ENCODE measurements at regions not wholly inside any gene's neighbourhood (a gene's known extent, or its start where the extent isn't known, plus 50 kb on each side); places are given as distances from the start of the nearest gene placed in this dataset.

DNA sequence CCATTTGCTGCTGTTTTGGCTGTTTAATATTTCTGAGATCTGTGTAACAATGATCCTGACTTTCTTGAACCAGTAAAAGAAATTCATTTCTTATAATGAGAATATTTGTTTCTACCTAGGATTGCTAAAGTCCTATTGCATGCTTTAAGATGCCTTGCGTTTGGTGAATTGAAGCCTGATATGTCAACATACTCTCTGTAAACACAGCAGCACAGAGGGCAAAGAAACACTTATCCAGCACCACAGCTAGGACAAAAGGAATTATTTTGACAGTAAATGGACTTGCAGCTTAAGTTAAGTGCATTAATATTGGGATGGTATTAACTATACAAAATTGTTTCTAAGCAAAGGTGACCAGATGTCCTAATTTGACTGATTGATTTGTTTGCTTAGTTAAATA lies 2031.2 kb upstream of the CDH6 start:
- Histone ChIP-seq H3K27ac (ENCODE audit: insufficient read depth, low read depth, low read length) (no peak overlapping the region), H3K27me3 (ENCODE audit: control insufficient read depth in 2 of 2, insufficient read depth in 2 of 2, low read length in 2 of 2) (no peaks in the 10 kb centered on the region), H4K20me1 (replicated peaks; ENCODE audit: control insufficient read depth, extremely low read depth, insufficient read depth, low read length) (no peaks in the 10 kb centered on the region), H2AFZ (ENCODE audit: low read depth, low read length) (no peak overlapping the region), H3K36me3 (ENCODE audit: control insufficient read depth in 2 of 2, extremely low read depth in 1 of 2, insufficient read depth in 2 of 2, low read length in 2 of 2) (no peaks in the 10 kb centered on the region), H3K4me2 (ENCODE audit: insufficient read depth, low read length) (no peak overlapping the region), H3K4me1 (ENCODE audit: control insufficient read depth, extremely low read depth, insufficient read depth, low read length) (no peaks in the 10 kb centered on the region), H3K79me2 (ENCODE audit: control insufficient read depth, insufficient read depth, low read length) (no peaks in the 10 kb centered on the region), H3K9me1 (replicated peaks; ENCODE audit: control insufficient read depth, extremely low read depth, insufficient read depth, low read length) (no peaks in the 10 kb centered on the region), H3K4me3 (replicated peaks in 1 of 3; ENCODE audit: insufficient read depth in 1 of 3, low read depth in 1 of 3, low read length in 3 of 3) (no peak overlapping the region), H3K9me3 (replicated peaks; ENCODE audit: control insufficient read depth, insufficient read depth, low read length) (peaks cover 4% of the 10 kb centered on the region), H3K9ac (replicated peaks; ENCODE audit: extremely low read depth, insufficient read depth, low read length) (no peak overlapping the region)
- FAIRE-seq (no peak), DNase-seq (ENCODE audit: low read depth, low spot score) (no peak)
- intact Hi-C loops (cut with micrococcal nuclease) (no loop called here), dilution Hi-C loops (cut with MboI; ENCODE audit: extremely low pct_ligation_motif_present, low sequenced_read_pairs) (no loop called here)
- BruUV-seq (replicated peaks): no TSS peak
- ChIA-PET CTCF (no interaction called here), POLR2A (no interaction called here)
- TF ChIP-seq, protein P1, sequence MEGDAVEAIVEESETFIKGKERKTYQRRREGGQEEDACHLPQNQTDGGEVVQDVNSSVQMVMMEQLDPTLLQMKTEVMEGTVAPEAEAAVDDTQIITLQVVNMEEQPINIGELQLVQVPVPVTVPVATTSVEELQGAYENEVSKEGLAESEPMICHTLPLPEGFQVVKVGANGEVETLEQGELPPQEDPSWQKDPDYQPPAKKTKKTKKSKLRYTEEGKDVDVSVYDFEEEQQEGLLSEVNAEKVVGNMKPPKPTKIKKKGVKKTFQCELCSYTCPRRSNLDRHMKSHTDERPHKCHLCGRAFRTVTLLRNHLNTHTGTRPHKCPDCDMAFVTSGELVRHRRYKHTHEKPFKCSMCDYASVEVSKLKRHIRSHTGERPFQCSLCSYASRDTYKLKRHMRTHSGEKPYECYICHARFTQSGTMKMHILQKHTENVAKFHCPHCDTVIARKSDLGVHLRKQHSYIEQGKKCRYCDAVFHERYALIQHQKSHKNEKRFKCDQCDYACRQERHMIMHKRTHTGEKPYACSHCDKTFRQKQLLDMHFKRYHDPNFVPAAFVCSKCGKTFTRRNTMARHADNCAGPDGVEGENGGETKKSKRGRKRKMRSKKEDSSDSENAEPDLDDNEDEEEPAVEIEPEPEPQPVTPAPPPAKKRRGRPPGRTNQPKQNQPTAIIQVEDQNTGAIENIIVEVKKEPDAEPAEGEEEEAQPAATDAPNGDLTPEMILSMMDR (IDR thresholded peaks at IDR 0.05; ENCODE audit: extremely low read depth in 1 of 2, insufficient read depth in 1 of 2, low read depth in 1 of 2, low read length in 2 of 2): no peak
- TF ChIP-seq POLR2A (IDR thresholded peaks at IDR 0.05; ENCODE audit: low read depth, low read length): no peak
- TF ChIP-seq EZH2 (IDR thresholded peaks at IDR 0.05; ENCODE audit: borderline replicate concordance, low read depth, low read length, severe bottlenecking): no peak
- TF ChIP-seq MYC (IDR thresholded peaks at IDR 0.05; ENCODE audit: low read depth, low read length): no peak
- TF ChIP-seq, protein P2, sequence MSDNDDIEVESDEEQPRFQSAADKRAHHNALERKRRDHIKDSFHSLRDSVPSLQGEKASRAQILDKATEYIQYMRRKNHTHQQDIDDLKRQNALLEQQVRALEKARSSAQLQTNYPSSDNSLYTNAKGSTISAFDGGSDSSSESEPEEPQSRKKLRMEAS (IDR thresholded peaks at IDR 0.05; ENCODE audit: insufficient read depth, insufficient read length): no peak
- no peak for TF ChIP-seq JUN (IDR thresholded peaks at IDR 0.05; ENCODE audit: borderline replicate concordance, insufficient read depth, insufficient read length, low read depth)
- no peak for TF ChIP-seq POLR2AphosphoS5 (IDR thresholded peaks at IDR 0.05; ENCODE audit: insufficient read depth, low read depth, low read length)
- no peak for TF ChIP-seq FOS (IDR thresholded peaks at IDR 0.05; ENCODE audit: borderline replicate concordance, insufficient read depth, low read length)
- no peak for TF ChIP-seq GATA2 (IDR thresholded peaks at IDR 0.05; ENCODE audit: insufficient read depth, insufficient read length, low read depth, low read length)

Data from endothelial cell of umbilical vein (primary cell).